ENCODE measurements at regions not wholly inside any gene's neighbourhood (a gene's known extent, or its start where the extent isn't known, plus 50 kb on each side); places are given as distances from the start of the nearest gene placed in this dataset.

- Histone ChIP-seq H2BK15ac (ENCODE audit: low read length) (no peak overlapping the region), H3K4me2 (ENCODE audit: insufficient read depth, low read length, poor library complexity, severe bottlenecking) (no peak overlapping the region), H3K4me1 (ENCODE audit: control insufficient read depth in 2 of 2, insufficient read depth in 1 of 2, low read depth in 1 of 2, low read length in 2 of 2) (no peaks in the 10 kb centered on the region), H4K91ac (ENCODE audit: low read depth, low read length, poor library complexity) (no peak overlapping the region), H2BK5ac (ENCODE audit: low read length) (no peak overlapping the region), H2BK12ac (ENCODE audit: low read length) (no peak overlapping the region), H2AFZ (ENCODE audit: low read length) (no peak overlapping the region), H2AK5ac (ENCODE audit: low read depth, low read length) (no peak overlapping the region), H3K27ac (replicated peaks; ENCODE audit: low read length) (no peak overlapping the region), H3K4me3 (ENCODE audit: low read length in 2 of 2) (no peak overlapping the region), H3K4ac (ENCODE audit: low read length) (no peak overlapping the region), H3K9ac (ENCODE audit: low read depth, low read length, poor library complexity) (no peak overlapping the region), H3K14ac (ENCODE audit: low read length) (no peak overlapping the region), H3K23ac (ENCODE audit: low read depth, low read length, poor library complexity) (no peak overlapping the region), H3K79me1 (ENCODE audit: low read depth, low read length) (no peaks in the 10 kb centered on the region), H3K27me3 (ENCODE audit: control insufficient read depth in 3 of 3, insufficient read depth in 3 of 3, low read depth in 1 of 3, low read length in 3 of 3) (no peaks in the 10 kb centered on the region), H3K18ac (ENCODE audit: low read length) (no peak overlapping the region), H3K9me3 (replicated peaks in 1 of 2; ENCODE audit: control insufficient read depth in 2 of 2, insufficient read depth in 1 of 2, low read depth in 1 of 2, low read length in 2 of 2) (no peaks in the 10 kb centered on the region), H2BK120ac (ENCODE audit: low read depth, low read length) (no peak overlapping the region), H4K8ac (ENCODE audit: low read depth, low read length) (no peak overlapping the region), H3K36me3 (replicated peaks in 1 of 2; ENCODE audit: control insufficient read depth in 2 of 2, insufficient read depth in 2 of 2, low read length in 2 of 2) (no peaks in the 10 kb centered on the region)
- peak; percentile 81 for DNase-seq (ENCODE audit: low spot score)
- no CpG with 5 or more reads among the region's 4 CpGs for WGBS, 2 donors (ENCODE audit: extremely low coverage in 2 of 2, insufficient read length in 2 of 2, insufficient replicate concordance in 1 of 2)
These were observed 208.3 kb downstream of the PPP1R3A start for GRCh38 chr7:113710310-113711096.

- H2BK120ac ChIP-seq (ENCODE audit: low read depth, low read length) = no peak overlapping the region
- no peak overlapping the region for H4K8ac ChIP-seq (ENCODE audit: low read depth, low read length)
- H2AK5ac ChIP-seq (ENCODE audit: low read depth, low read length) = no peak overlapping the region
- no peak overlapping the region for H3K27ac ChIP-seq (replicated peaks; ENCODE audit: low read length)
- no peak overlapping the region for H3K18ac ChIP-seq (ENCODE audit: low read length)
- H3K14ac ChIP-seq (ENCODE audit: low read length) = no peak overlapping the region
- H2BK12ac ChIP-seq (ENCODE audit: low read length) = no peak overlapping the region
- no peak for DNase-seq (ENCODE audit: low spot score)
- H3K4ac ChIP-seq (ENCODE audit: low read length) = no peak overlapping the region
- H3K27me3 ChIP-seq (ENCODE audit: control insufficient read depth in 3 of 3, insufficient read depth in 3 of 3, low read depth in 1 of 3, low read length in 3 of 3) = no peaks in the 10 kb centered on the region
- H3K36me3 ChIP-seq (replicated peaks in 1 of 2; ENCODE audit: control insufficient read depth in 2 of 2, insufficient read depth in 2 of 2, low read length in 2 of 2) = no peaks in the 10 kb centered on the region
- no peaks in the 10 kb centered on the region for H3K9me3 ChIP-seq (replicated peaks in 1 of 2; ENCODE audit: control insufficient read depth in 2 of 2, insufficient read depth in 1 of 2, low read depth in 1 of 2, low read length in 2 of 2)
- H2BK5ac ChIP-seq (ENCODE audit: low read length) = no peak overlapping the region
- H2AFZ ChIP-seq (ENCODE audit: low read length) = no peak overlapping the region
- WGBS, 2 donors (ENCODE audit: extremely low coverage in 2 of 2, insufficient read length in 2 of 2, insufficient replicate concordance in 1 of 2) = no CpG with 5 or more reads among the region's 1 CpG
- no peak overlapping the region for H3K9ac ChIP-seq (ENCODE audit: low read depth, low read length, poor library complexity)
- no peak overlapping the region for H3K4me3 ChIP-seq (ENCODE audit: low read length in 2 of 2)
- H2BK15ac ChIP-seq (ENCODE audit: low read length) = no peak overlapping the region
- H4K91ac ChIP-seq (ENCODE audit: low read depth, low read length, poor library complexity) = no peak overlapping the region
- no peak overlapping the region for H3K23ac ChIP-seq (ENCODE audit: low read depth, low read length, poor library complexity)
- no peaks in the 10 kb centered on the region for H3K79me1 ChIP-seq (ENCODE audit: low read depth, low read length)
- no peak overlapping the region for H3K4me2 ChIP-seq (ENCODE audit: insufficient read depth, low read length, poor library complexity, severe bottlenecking)
- H3K4me1 ChIP-seq (ENCODE audit: control insufficient read depth in 2 of 2, insufficient read depth in 1 of 2, low read depth in 1 of 2, low read length in 2 of 2) = no peaks in the 10 kb centered on the region
These were observed 213.4 kb downstream of the PPP1R3A start for GRCh38 chr7:113705439-113705838.

GRCh38 chr7:113698556-113699220 lies 220.1 kb downstream of the PPP1R3A start:
- Histone ChIP-seq H3K27ac (replicated peaks; ENCODE audit: low read length) (no peak overlapping the region), H2BK120ac (ENCODE audit: low read depth, low read length) (no peak overlapping the region), H3K23ac (ENCODE audit: low read depth, low read length, poor library complexity) (no peak overlapping the region), H2BK12ac (ENCODE audit: low read length) (no peak overlapping the region), H3K79me1 (ENCODE audit: low read depth, low read length) (no peaks in the 10 kb centered on the region), H2BK15ac (ENCODE audit: low read length) (no peak overlapping the region), H3K4me3 (ENCODE audit: low read length in 2 of 2) (no peak overlapping the region), H2AFZ (ENCODE audit: low read length) (no peak overlapping the region), H3K18ac (ENCODE audit: low read length) (no peak overlapping the region), H3K4me2 (ENCODE audit: insufficient read depth, low read length, poor library complexity, severe bottlenecking) (no peak overlapping the region), H3K4me1 (ENCODE audit: control insufficient read depth in 2 of 2, insufficient read depth in 1 of 2, low read depth in 1 of 2, low read length in 2 of 2) (no peaks in the 10 kb centered on the region), H4K8ac (ENCODE audit: low read depth, low read length) (no peak overlapping the region), H3K27me3 (ENCODE audit: control insufficient read depth in 3 of 3, insufficient read depth in 3 of 3, low read depth in 1 of 3, low read length in 3 of 3) (no peaks in the 10 kb centered on the region), H3K14ac (ENCODE audit: low read length) (no peak overlapping the region), H3K9me3 (replicated peaks in 1 of 2; ENCODE audit: control insufficient read depth in 2 of 2, insufficient read depth in 1 of 2, low read depth in 1 of 2, low read length in 2 of 2) (no peaks in the 10 kb centered on the region), H3K4ac (ENCODE audit: low read length) (no peak overlapping the region), H4K91ac (ENCODE audit: low read depth, low read length, poor library complexity) (no peak overlapping the region), H2BK5ac (ENCODE audit: low read length) (no peak overlapping the region), H3K9ac (ENCODE audit: low read depth, low read length, poor library complexity) (no peak overlapping the region), H2AK5ac (ENCODE audit: low read depth, low read length) (no peak overlapping the region), H3K36me3 (replicated peaks in 1 of 2; ENCODE audit: control insufficient read depth in 2 of 2, insufficient read depth in 2 of 2, low read length in 2 of 2) (no peaks in the 10 kb centered on the region)
- DNase-seq (ENCODE audit: low spot score) = peak; percentile 20
- no CpG with 5 or more reads among the region's 6 CpGs for WGBS, 2 donors (ENCODE audit: extremely low coverage in 2 of 2, insufficient read length in 2 of 2, insufficient replicate concordance in 1 of 2)

- Histone ChIP-seq H3K14ac (ENCODE audit: low read length) (no peak overlapping the region), H2AFZ (ENCODE audit: low read length) (no peak overlapping the region), H4K8ac (ENCODE audit: low read depth, low read length) (no peak overlapping the region), H3K36me3 (replicated peaks in 1 of 2; ENCODE audit: control insufficient read depth in 2 of 2, insufficient read depth in 2 of 2, low read length in 2 of 2) (no peaks in the 10 kb centered on the region), H2BK120ac (ENCODE audit: low read depth, low read length) (no peak overlapping the region), H3K4me2 (ENCODE audit: insufficient read depth, low read length, poor library complexity, severe bottlenecking) (no peak overlapping the region), H3K9ac (ENCODE audit: low read depth, low read length, poor library complexity) (no peak overlapping the region), H2BK15ac (ENCODE audit: low read length) (no peak overlapping the region), H2BK12ac (ENCODE audit: low read length) (no peak overlapping the region), H3K27ac (replicated peaks; ENCODE audit: low read length) (no peak overlapping the region), H3K79me1 (ENCODE audit: low read depth, low read length) (no peaks in the 10 kb centered on the region), H3K23ac (ENCODE audit: low read depth, low read length, poor library complexity) (no peak overlapping the region), H3K4me1 (ENCODE audit: control insufficient read depth in 2 of 2, insufficient read depth in 1 of 2, low read depth in 1 of 2, low read length in 2 of 2) (no peaks in the 10 kb centered on the region), H3K9me3 (replicated peaks in 1 of 2; ENCODE audit: control insufficient read depth in 2 of 2, insufficient read depth in 1 of 2, low read depth in 1 of 2, low read length in 2 of 2) (no peaks in the 10 kb centered on the region), H3K4me3 (ENCODE audit: low read length in 2 of 2) (no peak overlapping the region), H4K91ac (ENCODE audit: low read depth, low read length, poor library complexity) (no peak overlapping the region), H2BK5ac (ENCODE audit: low read length) (no peak overlapping the region), H2AK5ac (ENCODE audit: low read depth, low read length) (no peak overlapping the region), H3K18ac (ENCODE audit: low read length) (no peak overlapping the region), H3K27me3 (ENCODE audit: control insufficient read depth in 3 of 3, insufficient read depth in 3 of 3, low read depth in 1 of 3, low read length in 3 of 3) (no peaks in the 10 kb centered on the region), H3K4ac (ENCODE audit: low read length) (no peak overlapping the region)
- DNase-seq (ENCODE audit: low spot score) = no peak
- WGBS, 2 donors (ENCODE audit: extremely low coverage in 2 of 2, insufficient read length in 2 of 2, insufficient replicate concordance in 1 of 2) = no CpG with 5 or more reads among the region's 1 CpG
These were observed 224.7 kb downstream of the PPP1R3A start for GRCh38 chr7:113694149-113694548.
